ENCODE measurements at regions not wholly inside any gene's neighbourhood (a gene's known extent, or its start where the extent isn't known, plus 50 kb on each side); places are given as distances from the start of the nearest gene placed in this dataset.
"Not testable (repeated sequence)": the region's sequence is repeated elsewhere in the genome, so short reads cannot be mapped to it uniquely, and the experiment has no call there.

GRCh38 chr11:104776501-104777170, 121.6 kb downstream of the CASP12 start:
- DNase-seq (ENCODE audit: low read depth, low spot score): no peak

GRCh38 chr11:104774578-104774977, 123.7 kb downstream of the CASP12 start:
- DNase-seq (ENCODE audit: low read depth, low spot score): no peak

- peak; percentile 59 for DNase-seq (ENCODE audit: low read depth, low spot score)
These were observed 125.4 kb downstream of the CASP12 start for GRCh38 chr11:104772806-104773241.

- DNase-seq (ENCODE audit: low read depth, low spot score): no peak
These were observed 126.5 kb downstream of the CASP12 start for GRCh38 chr11:104771763-104772162.

- not testable (repeated sequence) for DNase-seq (ENCODE audit: low read depth, low spot score)
These were observed 127.2 kb downstream of the CASP12 start for GRCh38 chr11:104771046-104771445.

DNA sequence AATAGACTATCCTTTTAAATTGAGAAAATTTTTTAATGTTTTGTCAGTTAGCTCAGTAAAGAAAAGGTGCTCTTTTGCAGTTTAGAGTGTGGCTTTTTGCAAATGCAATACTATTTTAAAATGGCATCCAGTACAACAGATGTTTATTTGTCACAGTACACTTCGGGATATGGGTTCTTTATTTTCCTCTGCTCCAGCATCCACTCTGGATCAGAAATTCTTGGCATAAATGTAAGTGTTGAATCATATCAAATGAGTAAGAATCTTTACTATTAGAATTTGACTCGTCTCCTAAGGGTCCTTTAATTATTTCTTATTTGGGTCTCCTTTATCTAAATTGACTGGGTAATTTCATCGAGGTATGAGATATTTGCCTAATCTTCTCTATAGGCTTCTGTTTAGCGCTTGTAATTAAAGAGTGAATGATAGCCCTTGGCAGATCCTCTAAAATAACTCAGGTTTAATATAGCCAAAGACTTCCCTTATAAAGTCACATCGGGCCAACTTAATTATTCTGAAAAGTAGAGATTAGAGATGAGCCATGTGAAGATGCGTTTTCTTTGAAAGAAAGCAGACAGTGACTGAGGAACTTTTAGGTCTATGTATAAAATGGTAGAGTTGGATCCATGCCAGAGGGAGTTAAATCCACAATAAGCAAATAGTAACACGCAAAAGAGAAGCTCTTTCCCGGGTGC, 132.7 kb downstream of the CASP12 start:
- DNase-seq (ENCODE audit: low read depth, low spot score): no peak

DNA sequence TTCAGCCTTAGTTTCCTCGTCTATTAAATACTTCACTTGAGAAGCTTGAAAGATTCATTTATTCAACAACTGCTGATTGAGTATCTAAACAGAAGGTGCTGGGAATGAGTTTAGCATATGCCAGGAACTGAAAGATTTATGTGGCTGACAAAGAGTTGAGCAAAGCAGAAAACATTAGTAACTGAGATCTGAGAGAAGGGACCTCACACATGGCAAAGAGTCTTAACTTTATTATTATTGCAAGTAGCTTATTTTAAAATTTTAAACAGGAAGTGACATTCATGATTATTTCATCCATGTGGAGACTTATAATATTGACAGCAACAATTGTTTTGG, 133.6 kb downstream of the CASP12 start:
- DNase-seq (ENCODE audit: low read depth, low spot score): no peak

DNA sequence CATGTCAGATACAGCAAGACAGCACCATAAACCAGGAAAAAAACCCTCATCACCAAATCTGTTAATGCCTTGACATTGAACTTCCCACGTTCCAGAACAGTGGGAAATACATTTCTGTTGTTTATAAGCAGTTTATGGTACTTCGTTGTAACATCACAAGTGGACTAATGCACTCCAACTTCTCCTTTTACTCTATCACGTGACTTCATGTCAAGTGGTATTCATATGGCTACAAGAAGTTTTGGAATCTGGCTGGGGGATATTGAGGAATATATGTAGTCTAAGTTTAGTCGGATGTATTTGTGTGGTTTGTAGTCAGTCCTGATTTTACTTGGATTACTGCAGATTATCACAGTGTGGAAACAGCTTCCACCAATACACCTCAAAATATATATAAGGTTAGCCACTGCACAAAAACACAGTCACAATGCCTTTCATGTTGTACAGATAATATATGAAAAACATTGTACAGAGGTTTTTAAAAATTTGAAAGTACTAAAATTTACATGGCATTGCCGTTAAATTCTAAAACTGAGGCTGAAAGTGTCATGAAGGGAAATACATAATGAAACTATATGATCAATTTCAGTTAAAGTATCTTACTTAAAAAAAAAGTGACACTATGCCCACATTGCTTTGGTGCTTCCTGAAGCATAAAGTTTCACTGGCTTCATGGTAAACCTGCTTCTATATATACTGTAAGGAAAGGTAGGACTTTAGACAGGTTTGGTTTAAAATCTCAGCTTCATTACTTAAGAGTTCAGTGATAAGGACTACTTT, 134.1 kb downstream of the CASP12 start:
- DNase-seq (ENCODE audit: low read depth, low spot score): no peak

- DNase-seq (ENCODE audit: low read depth, low spot score): no peak
These were observed 136.7 kb downstream of the CASP12 start for GRCh38 chr11:104761511-104761910.

GRCh38 chr11:104759464-104759863, 138.8 kb downstream of the CASP12 start:
- no peak for DNase-seq (ENCODE audit: low read depth, low spot score)

DNA sequence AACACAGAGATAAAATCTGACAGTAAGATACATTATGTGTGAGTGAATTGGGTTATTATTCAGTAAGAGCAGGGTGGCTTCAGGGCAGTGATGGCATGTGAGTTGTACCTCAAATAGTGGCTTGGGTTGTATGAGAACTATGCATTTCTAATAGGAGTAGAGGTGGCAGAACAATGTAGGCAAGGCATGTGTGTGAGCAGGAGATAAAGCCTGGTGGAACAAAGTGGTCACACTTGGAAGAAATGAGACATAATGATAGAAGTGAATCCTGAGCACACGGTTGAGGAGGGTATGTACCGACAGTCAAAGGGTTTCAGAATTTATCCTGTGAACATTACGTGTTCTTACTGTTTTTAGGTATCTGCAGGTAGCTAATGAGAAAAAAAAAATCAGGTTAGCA, 159.3 kb downstream of the CASP12 start:
- no peak for DNase-seq (ENCODE audit: low read depth, low spot score)

DNA sequence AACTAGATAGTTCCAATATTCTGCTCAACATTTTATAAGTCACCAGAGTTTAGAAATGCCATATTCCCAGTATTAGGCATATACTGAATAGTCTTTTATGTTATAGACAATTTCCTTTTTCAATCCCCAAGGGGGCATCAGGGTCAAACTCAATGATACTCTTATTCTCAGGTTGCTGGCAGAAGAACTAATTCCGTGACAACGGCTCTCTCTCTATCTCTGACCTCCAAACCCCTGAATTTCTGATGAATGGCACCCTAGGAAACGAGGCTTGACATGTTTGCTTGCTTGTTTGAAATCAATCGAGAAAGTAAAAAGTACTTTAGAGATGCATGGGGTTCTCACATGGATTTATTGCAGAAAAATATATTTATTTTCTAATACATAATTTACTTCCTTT, 160.1 kb downstream of the CASP12 start:
- DNase-seq (ENCODE audit: low read depth, low spot score): no peak

GRCh38 chr11:104736502-104736901, 161.8 kb downstream of the CASP12 start:
- DNase-seq (ENCODE audit: low read depth, low spot score): no peak

DNA sequence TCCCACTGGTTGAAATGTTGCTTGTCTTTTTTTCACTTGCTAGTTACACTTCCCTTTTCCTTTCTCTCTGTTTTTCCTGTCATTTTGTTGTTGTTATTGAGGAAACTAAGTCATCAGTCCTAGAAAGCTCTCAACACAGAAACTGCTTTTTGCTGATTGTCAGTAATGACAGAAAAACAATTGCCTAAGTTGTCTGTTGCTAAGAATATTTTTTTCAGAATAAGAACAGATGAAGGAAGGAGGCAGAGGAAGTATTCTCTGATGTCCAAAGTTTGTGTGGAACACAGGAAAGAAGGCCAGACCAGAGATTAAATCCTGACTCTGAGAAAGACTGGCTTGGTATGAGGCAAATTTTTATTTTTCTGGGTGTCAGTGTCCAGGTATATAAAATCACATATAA, 163.3 kb downstream of the CASP12 start:
- no peak for DNase-seq (ENCODE audit: low read depth, low spot score)

- no peak for DNase-seq (ENCODE audit: low read depth, low spot score)
These were observed 166.4 kb downstream of the CASP12 start for GRCh38 chr11:104731890-104732289.

DNA sequence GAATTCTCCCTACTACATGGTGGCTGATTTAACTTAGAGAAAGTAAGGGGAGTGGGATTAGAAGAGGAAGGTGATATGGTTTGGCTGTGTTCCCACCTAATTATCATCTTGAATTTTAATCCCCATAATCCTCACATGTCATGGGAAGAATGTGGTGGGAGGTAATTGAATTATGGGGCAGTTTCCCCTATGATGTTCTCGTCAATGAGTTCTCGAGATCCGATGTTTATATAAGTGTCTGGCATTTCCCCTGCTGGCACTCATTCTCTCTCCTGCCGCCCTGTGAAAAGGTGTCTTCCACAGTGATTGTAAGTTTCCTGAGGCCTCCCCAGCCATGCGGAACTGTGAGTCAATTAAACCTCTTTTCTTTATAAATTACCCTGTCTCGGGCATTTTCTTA, 169.3 kb downstream of the CASP12 start:
- no peak for DNase-seq (ENCODE audit: low read depth, low spot score)

- DNase-seq (ENCODE audit: low read depth, low spot score): no peak
These were observed 170.5 kb downstream of the CASP12 start for GRCh38 chr11:104727768-104728167.

- no peak for DNase-seq (ENCODE audit: low read depth, low spot score)
These were observed 171.2 kb downstream of the CASP12 start for GRCh38 chr11:104727095-104727494.

DNA sequence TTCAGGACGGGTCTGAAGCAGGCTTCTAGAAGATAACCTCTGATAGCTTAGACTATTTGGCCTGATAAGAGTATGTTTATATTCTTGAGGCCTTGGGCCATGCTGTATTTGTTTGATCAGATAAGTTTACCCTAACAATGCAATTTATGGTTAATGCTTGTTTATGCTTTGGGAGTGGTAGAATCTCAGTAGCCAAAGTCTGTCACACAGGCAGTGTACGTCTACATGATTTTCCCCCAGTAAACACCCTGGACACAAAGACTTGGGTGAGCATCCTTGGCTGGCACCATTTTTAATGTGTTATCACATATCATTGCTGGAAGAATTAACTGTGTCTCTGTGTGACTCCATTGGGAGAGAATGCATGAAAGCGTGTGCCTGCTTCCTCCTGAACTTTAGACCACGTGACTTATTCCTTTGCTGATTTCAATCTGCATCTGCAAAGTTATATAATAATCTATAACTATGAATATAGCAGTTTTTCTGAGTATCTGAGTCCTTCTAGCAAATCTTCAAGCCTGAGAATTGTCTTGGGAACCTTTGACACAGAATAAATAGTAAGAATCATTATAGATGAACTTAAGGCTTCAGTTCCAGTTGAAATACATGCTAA, 172.4 kb downstream of the CASP12 start:
- DNase-seq (ENCODE audit: low read depth, low spot score): no peak

DNA sequence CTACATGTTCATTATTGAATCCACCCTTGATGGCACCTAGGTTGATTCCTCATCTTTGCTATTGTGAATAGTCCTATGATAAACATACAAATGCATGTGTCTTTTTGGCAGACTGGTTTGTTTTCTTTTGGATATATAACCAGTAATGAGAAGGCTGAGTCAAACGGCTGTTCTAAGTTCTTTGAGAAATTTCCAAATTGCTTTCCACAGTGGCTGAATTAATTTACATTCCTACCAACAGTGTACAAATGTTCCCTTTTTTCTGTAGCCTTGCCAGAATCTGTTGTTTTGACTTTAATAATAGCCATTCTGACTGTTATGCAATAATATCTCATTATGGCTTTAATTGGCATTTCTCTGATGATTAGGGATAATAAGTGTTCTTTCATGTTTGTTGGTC, 184.9 kb downstream of the CASP12 start:
- DNase-seq (ENCODE audit: low read depth, low spot score): no peak

- peak; percentile 4 for DNase-seq (ENCODE audit: low read depth, low spot score)
These were observed 192.6 kb downstream of the CASP12 start for GRCh38 chr11:104705490-104706190.

Data from pulmonary artery endothelial cell (primary cell).